Activated CD8-positive, alpha-beta T cell treated with anti-CD3 and anti-CD28 coated beads for 36 hours (primary cell): ENCODE measurements at regions not wholly inside any gene's neighbourhood (a gene's known extent, or its start where the extent isn't known, plus 50 kb on each side); places are given as distances from the start of the nearest gene placed in this dataset.

Experiments
- ATAC-seq: fragments of 200-7000 bp; cut with Tn5 transposase; one replicate; pipeline ENCODE4 v1.10.0; 2021; ENCODE audit warnings: mild to moderate bottlenecking, moderate library complexity
- CTCF ChIA-PET: fragments of 350-600 bp; sonication (Branson Sonifier 250); formaldehyde crosslinking; loops from one replicate; lab custom pipeline; 2021; ENCODE audit warnings: antibody characterized with exemption; lab: Charles Lee
- POLR2A ChIA-PET: fragments of 350-600 bp; sonication (Branson Sonifier 250); formaldehyde crosslinking; loops from one replicate; lab custom pipeline; 2021; ENCODE audit warnings: antibody characterized with exemption; lab: Charles Lee
- DNase-seq: peaks from one replicate; pipeline ENCODE4 v3.0.0-alpha.2; 2020
- H3K27ac Mint-ChIP-seq: one replicate; pipeline ENCODE4 v1.8.0; 2021; ENCODE audit warnings: mild to moderate bottlenecking, mixed read lengths
- H3K27me3 Mint-ChIP-seq: one replicate; pipeline ENCODE4 v1.8.0; 2021; ENCODE audit warnings: mixed read lengths
- H3K36me3 Mint-ChIP-seq: one replicate; pipeline ENCODE4 v1.8.0; 2021; ENCODE audit warnings: low read depth, mixed read lengths
- H3K4me1 Mint-ChIP-seq: one replicate; pipeline ENCODE4 v1.8.0; 2021; ENCODE audit warnings: low read depth, mixed read lengths
- H3K4me3 Mint-ChIP-seq: one replicate; pipeline ENCODE4 v1.8.0; 2021; ENCODE audit warnings: mild to moderate bottlenecking, moderate library complexity, mixed read lengths
- H3K9me3 Mint-ChIP-seq: one replicate; pipeline ENCODE4 v1.8.0; 2021; ENCODE audit warnings: mixed read lengths
- intact Hi-C: fragments of 100-400 bp; cut with micrococcal nuclease; formaldehyde crosslinking; loops from one replicate; pipeline ENCODE4 v1.10.0; 2022
- TF ChIP-seq, protein P1 (sequence below): fragments of 200-600 bp; IDR thresholded peaks from one replicate; pipeline ENCODE4 v1.8.0; 2022; ENCODE audit warnings: antibody characterized with exemption, mild to moderate bottlenecking

- DNase-seq (no peak), ATAC-seq (no peak)
- Mint-ChIP-seq H3K27me3 (peaks cover 10% of the 10 kb centered on the region), H3K9me3 (no peaks in the 10 kb centered on the region), H3K4me3 (no peak overlapping the region), H3K36me3 (no peaks in the 10 kb centered on the region), H3K27ac (no peak overlapping the region), H3K4me1 (no peaks in the 10 kb centered on the region)
- intact Hi-C loops = no loop called here
- TF ChIP-seq, protein P1, sequence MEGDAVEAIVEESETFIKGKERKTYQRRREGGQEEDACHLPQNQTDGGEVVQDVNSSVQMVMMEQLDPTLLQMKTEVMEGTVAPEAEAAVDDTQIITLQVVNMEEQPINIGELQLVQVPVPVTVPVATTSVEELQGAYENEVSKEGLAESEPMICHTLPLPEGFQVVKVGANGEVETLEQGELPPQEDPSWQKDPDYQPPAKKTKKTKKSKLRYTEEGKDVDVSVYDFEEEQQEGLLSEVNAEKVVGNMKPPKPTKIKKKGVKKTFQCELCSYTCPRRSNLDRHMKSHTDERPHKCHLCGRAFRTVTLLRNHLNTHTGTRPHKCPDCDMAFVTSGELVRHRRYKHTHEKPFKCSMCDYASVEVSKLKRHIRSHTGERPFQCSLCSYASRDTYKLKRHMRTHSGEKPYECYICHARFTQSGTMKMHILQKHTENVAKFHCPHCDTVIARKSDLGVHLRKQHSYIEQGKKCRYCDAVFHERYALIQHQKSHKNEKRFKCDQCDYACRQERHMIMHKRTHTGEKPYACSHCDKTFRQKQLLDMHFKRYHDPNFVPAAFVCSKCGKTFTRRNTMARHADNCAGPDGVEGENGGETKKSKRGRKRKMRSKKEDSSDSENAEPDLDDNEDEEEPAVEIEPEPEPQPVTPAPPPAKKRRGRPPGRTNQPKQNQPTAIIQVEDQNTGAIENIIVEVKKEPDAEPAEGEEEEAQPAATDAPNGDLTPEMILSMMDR = no peak
- ChIA-PET POLR2A (no interaction called here), CTCF (interaction anchor here (1.1 kb wide), 1 partner anchor 196 kb away, joined by 3 read pairs; the partner anchor contains the start of gene DIPK2A)
These were observed 196.0 kb downstream of the DIPK2A start for GRCh38 chr3:144167634-144168033.

DNA sequence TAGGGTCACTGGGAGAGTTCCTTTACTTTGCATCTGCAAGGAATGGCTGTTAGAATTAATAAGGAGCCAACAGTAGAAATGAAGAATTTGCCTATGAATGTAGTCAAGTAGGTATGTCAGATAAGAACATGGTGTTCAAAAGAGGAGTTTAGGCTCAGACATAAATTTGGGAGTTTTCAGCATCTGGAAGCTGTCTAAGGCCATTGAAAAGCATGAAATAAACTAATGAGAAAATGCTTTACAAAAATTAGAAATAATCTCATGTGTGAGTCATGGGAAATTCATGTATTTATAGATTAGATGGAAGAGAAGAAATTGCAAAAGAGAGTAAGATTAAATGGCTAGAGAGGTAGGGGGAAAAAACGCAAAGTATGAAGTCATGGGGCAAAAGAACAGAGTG, 201.9 kb downstream of the DIPK2A start:
- Mint-ChIP-seq H3K4me3 (no peak overlapping the region), H3K27me3 (peaks cover 1% of the 10 kb centered on the region), H3K4me1 (no peaks in the 10 kb centered on the region), H3K27ac (no peak overlapping the region), H3K36me3 (no peaks in the 10 kb centered on the region), H3K9me3 (no peaks in the 10 kb centered on the region)
- intact Hi-C loops = no loop called here
- CTCF ChIA-PET = no interaction called here
- ATAC-seq (no peak), DNase-seq (no peak)
- TF ChIP-seq, protein P1 = no peak
- POLR2A ChIA-PET = no interaction called here

- H3K9me3 Mint-ChIP-seq = no peaks in the 10 kb centered on the region
- TF ChIP-seq, protein P1 = no peak
- peaks cover 1% of the 10 kb centered on the region for H3K27me3 Mint-ChIP-seq
- DNase-seq (no peak), ATAC-seq (no peak)
- POLR2A ChIA-PET = no interaction called here
- no peaks in the 10 kb centered on the region for H3K36me3 Mint-ChIP-seq
- H3K4me3 Mint-ChIP-seq = no peak overlapping the region
- CTCF ChIA-PET = no interaction called here
- intact Hi-C loops = no loop called here
- H3K27ac Mint-ChIP-seq = no peak overlapping the region
- H3K4me1 Mint-ChIP-seq = no peaks in the 10 kb centered on the region
These were observed 204.2 kb downstream of the DIPK2A start for GRCh38 chr3:144175644-144176425.

- no peaks in the 10 kb centered on the region for H3K36me3 Mint-ChIP-seq
These were observed 206.0 kb downstream of the DIPK2A start for GRCh38 chr3:144177649-144178048.

DNA sequence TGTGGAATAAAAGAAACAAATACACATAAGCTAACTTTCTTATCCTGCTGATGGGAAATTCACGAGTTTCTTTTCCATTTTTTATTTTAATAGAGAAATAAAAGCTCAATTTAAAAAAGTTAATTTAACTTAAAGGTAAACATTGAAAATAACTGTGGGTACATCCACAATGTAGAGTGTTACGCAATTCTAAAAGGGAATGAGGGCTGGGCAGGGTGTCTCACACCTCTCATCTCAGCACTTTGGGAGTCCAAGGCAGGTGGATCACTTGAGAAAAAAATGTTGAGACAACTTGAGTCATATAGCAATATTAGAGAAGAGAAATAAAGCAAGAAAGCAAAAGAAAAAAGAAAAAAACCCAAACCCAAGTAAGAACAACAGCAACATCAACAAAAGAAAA, 207.0 kb downstream of the DIPK2A start:
- Mint-ChIP-seq H3K9me3 (no peaks in the 10 kb centered on the region), H3K4me3 (no peak overlapping the region), H3K36me3 (no peaks in the 10 kb centered on the region), H3K27me3 (no peaks in the 10 kb centered on the region), H3K4me1 (no peaks in the 10 kb centered on the region), H3K27ac (no peak overlapping the region)
- POLR2A ChIA-PET = no interaction called here
- CTCF ChIA-PET = no interaction called here
- TF ChIP-seq, protein P1 = no peak
- ATAC-seq (no peak), DNase-seq (no peak)
- intact Hi-C loops = no loop called here

More at GRCh38 chr3:144177649-144178048, 206.0 kb downstream of the DIPK2A start:
- H3K4me3 Mint-ChIP-seq = no peak overlapping the region
- H3K4me1 Mint-ChIP-seq = no peaks in the 10 kb centered on the region
- intact Hi-C loops = no loop called here
- no peaks in the 10 kb centered on the region for H3K9me3 Mint-ChIP-seq
- ATAC-seq (no peak), DNase-seq (no peak)
- H3K27ac Mint-ChIP-seq = no peak overlapping the region
- no peaks in the 10 kb centered on the region for H3K27me3 Mint-ChIP-seq
- ChIA-PET CTCF (interaction anchor here (1.0 kb wide), 1 partner anchor 26 kb away, joined by 3 read pairs; no protein-coding TSS in a partner anchor), POLR2A (no interaction called here)
- TF ChIP-seq, protein P1 = no peak
